Bronchial epithelial cell (primary cell): ENCODE measurements at regions not wholly inside any gene's neighbourhood (a gene's known extent, or its start where the extent isn't known, plus 50 kb on each side); places are given as distances from the start of the nearest gene placed in this dataset.
A peak's percentile ranks its signal among the peaks of the same experiment; 100 is the strongest.

Experiments used
- DNase-seq: peaks from one replicate; pipeline ENCODE4 v3.0.0-alpha.2; 2010; ENCODE audit warnings: low read depth
- FAIRE-seq: peaks from 2 replicates; lab custom pipeline; 2011; peaks lifted over from hg19 to GRCh38; lab: Jason Lieb, UNC
- H3K27me3 ChIP-seq: 2 replicates; pipeline ENCODE4 v1.5.1; 2011; ENCODE audit warnings: low read length; ENCODE audit not compliant: control insufficient read depth, insufficient read depth
- H3K36me3 ChIP-seq: 2 replicates; pipeline ENCODE4 v1.5.1; 2011; ENCODE audit warnings: low read length; ENCODE audit not compliant: control insufficient read depth, insufficient read depth
- H3K4me3 ChIP-seq: 2 replicates; pipeline ENCODE4 v1.5.1; 2011; ENCODE audit warnings: mild to moderate bottlenecking, low read depth, low read length, control low read depth
- CTCF ChIP-seq: IDR thresholded peaks from 2 replicates; pipeline ENCODE4 v1.5.1; 2011; ENCODE audit warnings: mild to moderate bottlenecking, moderate library complexity, low read length, control low read depth, inconsistent platforms; ENCODE audit not compliant: insufficient read depth, severe bottlenecking

GRCh38 chr6:90764001-90764400 is 177.1 kb upstream of the MAP3K7 start:
- Histone ChIP-seq H3K27me3 (no peaks in the 10 kb centered on the region), H3K36me3 (no peaks in the 10 kb centered on the region), H3K4me3 (no peak overlapping the region)
- no peak for TF ChIP-seq CTCF
- DNase-seq (peak; percentile 63), FAIRE-seq (no peak)

GRCh38 chr6:90759664-90760063 is 172.8 kb upstream of the MAP3K7 start:
- Histone ChIP-seq H3K4me3 (no peak overlapping the region), H3K36me3 (no peaks in the 10 kb centered on the region), H3K27me3 (no peaks in the 10 kb centered on the region)
- TF ChIP-seq CTCF, result no peak
- FAIRE-seq (no peak), DNase-seq (no peak)

- no peak overlapping the region for H3K4me3 ChIP-seq
- no peak for TF ChIP-seq CTCF
- DNase-seq (peak; percentile 29), FAIRE-seq (no peak)
- H3K27me3 ChIP-seq, result no peaks in the 10 kb centered on the region
- H3K36me3 ChIP-seq, result no peaks in the 10 kb centered on the region
Measured at GRCh38 chr6:90758741-90759140, 171.9 kb upstream of the MAP3K7 start.

GRCh38 chr6:90753820-90754643 is 167.2 kb upstream of the MAP3K7 start:
- no peaks in the 10 kb centered on the region for H3K36me3 ChIP-seq
- H3K27me3 ChIP-seq, result no peaks in the 10 kb centered on the region
- DNase-seq, result no peak
- H3K4me3 ChIP-seq, result no peak overlapping the region
- peak; percentile 81 for FAIRE-seq
- TF ChIP-seq CTCF, result no peak

- FAIRE-seq (no peak), DNase-seq (no peak)
- H3K27me3 ChIP-seq, result no peaks in the 10 kb centered on the region
- no peaks in the 10 kb centered on the region for H3K36me3 ChIP-seq
- H3K4me3 ChIP-seq, result no peak overlapping the region
- no peak for TF ChIP-seq CTCF
Measured at GRCh38 chr6:90739802-90740201, 152.9 kb upstream of the MAP3K7 start.
